M059J (cell line): ENCODE measurements at regions not wholly inside any gene's neighbourhood (a gene's known extent, or its start where the extent isn't known, plus 50 kb on each side); places are given as distances from the start of the nearest gene placed in this dataset.
A peak's percentile ranks its signal among the peaks of the same experiment; 100 is the strongest.
"Not testable (repeated sequence)": the region's sequence is repeated elsewhere in the genome, so short reads cannot be mapped to it uniquely, and the experiment has no call there.

Source experiments
- DNase-seq: peaks from one replicate; pipeline ENCODE4 v3.0.0-alpha.2; 2012; ENCODE audit warnings: low read depth

DNA sequence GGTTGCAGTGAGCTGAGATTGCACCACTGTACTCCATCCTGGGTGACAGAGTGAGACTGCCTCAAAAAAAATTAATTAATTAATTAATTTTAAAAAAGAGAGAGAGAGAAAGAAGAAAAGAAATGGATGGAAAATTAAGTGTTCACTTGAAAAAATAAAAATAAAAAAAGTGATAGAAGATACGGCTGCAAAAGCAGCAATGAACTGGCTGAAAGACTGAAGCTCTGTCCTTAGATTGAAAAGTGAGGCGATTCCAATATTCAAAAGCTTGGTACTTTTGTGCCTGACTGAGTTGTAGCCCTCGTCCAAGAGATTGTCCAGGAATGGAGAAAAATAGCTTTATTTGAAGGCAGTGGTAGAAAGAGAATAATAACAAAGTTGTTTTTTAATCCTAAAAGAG is 154.6 kb downstream of the ADSS2 start:
- no peak for DNase-seq

DNA sequence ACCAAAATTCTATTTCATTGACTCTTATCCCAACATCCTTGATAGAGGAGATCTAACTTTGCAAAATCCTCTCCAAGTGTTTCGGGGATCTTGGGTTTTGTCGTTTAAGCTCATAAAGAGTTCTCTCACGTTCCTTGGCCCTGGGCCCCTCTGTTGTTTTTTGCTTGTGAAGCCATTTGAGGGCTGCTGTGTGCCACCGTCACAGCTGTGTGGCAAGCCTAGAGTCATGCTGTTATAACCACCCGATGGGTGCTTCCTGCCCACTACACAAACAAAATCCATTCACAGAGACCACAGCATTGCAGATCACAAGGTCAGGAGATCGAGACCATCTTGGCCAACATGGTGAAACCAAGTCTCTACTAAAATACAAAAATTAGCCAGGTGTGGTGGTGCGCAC is 154.1 kb downstream of the ADSS2 start:
- no peak for DNase-seq

GRCh38 chr1:244300029-244300375 is 151.7 kb downstream of the ADSS2 start:
- DNase-seq: not testable (repeated sequence)

DNA sequence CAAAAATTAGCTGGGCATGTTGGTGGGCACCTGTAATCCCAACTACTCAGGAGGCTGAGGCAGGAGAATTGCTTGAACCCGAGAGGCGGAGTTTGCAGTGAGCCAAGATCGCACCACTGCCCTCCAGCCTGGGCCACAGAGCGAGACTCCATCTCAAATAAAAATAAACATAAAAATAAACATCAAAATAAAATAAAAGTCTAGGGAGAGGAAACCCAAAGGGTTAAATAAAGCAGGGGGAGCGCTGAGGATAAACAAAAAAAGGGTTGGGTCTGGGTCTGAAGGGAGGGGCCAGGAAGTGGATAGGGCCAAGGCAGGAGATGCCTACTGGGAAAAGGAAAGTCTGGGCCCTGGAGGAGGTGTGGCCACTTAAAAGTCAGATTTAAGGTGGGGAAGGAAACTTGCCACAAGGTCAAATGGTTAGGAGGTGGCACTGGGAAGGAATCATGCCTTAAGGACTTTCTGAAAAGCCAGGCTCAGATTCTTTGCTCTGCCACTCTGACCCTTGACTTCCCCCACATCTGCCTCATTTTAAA is 150.0 kb downstream of the ADSS2 start:
- DNase-seq: no peak

DNA sequence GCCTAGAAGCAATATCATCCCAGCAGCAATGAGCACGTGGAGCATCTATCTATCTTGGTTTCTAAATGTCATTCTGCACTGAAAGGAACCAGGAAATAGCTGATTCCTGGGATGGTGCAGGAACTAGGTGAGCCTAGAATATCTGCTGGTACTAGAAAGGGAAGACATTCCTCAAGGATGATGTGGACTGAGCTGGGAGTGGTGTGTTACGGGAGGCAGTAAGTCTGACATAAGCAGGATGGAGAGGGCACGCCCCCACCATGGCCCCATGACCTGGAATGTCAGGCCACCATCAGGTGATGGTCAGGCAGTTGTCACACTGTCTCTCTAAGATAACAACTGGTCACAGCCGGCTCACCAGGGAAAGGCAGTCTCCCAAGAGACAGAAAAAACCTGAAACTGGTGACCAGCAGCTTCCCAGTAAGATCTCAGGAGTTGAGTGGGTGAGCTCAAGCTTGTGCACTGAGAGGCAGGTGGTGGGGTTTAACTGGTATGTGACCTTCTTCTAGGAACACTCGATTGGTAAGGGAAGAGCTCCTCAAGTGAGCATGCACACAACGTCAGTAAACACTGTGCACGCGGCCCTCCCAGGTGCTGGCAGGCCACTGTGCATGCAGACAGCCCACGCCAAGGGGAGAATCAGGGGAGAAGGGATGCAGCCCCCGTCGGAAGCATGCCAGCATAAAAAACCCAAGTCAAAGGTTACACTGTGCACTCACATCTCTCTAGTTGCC is 148.7 kb downstream of the ADSS2 start:
- DNase-seq: peak; percentile 77

- no peak for DNase-seq
Observed at GRCh38 chr1:244303610-244303969, 148.1 kb downstream of the ADSS2 start.

DNA sequence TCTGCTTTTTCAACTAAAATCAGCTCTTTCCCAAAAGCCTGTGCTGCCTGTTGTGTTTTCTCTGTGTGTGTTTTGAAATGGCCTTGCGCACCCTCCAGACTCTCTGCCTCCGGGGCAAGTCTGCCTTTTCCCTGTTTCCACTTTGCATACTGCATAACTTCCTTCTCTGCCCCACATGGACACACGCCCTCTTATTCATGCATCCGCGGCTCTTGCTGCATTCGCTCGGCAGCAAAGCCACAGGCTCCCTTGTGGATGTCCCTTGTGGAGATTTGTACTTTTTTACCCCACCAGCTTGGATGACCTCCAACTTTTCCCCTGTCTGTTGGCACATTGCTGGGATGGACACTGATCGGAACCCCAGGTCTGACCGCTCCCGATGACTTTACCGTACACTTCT is 147.6 kb downstream of the ADSS2 start:
- peak; percentile 20 for DNase-seq

DNA sequence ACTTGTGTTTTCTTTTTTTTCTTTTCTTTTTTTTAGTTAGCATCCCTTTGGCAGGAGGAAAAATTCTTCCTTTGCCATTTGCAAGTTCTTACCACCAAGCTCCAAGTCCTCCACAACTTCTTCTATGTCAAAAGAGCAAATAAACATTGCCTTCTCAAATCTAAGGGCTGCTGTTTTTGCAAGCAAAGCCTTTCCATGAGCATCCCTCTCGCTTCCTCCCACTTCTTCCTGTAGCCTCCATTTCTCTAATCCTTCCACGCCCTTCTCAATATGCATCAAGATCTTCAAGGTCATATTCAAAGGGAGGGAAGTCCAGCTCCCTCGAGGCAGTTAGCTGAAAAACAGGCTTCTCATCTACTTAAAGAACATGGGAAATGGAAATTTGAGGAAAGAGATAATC is 147.1 kb downstream of the ADSS2 start:
- DNase-seq: no peak

DNA sequence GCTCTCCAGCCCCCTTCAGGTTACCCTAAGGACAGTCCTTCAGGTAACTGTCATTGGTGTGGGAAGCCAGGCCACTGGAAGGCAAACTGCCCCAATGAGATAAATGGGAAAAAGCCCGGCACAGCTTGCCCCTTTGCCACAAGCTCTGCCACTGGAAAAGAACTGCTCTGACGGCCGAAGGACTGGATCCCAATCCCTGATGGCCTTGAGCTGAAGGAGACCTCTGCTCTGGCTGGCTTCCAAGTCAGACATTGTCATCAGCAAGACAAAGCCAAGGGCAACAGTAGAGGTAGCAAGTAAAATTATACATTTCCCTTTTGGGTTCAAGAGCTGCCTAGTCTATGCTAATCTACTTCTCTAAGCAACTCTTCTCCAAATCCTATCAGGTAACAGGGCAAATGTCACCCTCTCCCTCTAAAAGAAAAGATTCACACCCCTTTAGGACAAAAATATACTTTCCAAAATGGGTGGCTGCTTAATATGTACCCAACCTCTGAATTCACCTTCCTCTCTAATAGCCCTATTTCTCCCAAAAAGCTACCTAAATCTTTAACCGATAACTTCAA is 145.8 kb downstream of the ADSS2 start:
- no peak for DNase-seq

DNA sequence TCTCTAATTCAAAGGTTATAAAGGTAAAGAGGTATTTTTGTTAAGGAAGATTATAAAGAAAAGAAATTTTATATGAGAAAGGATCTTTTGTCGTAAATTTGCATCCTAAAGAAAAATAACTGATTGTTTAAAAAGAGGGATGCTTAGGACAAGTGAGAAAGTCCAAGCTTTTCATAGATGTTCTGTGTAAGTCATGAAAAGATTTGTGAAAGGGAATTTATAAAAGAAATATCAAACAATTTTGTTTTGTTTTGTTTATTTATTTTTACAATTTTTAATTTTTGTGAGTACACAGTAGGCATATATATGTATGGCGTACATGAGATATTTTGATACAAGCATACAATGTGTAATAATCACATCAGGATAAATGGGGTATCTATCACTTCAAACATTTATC is 145.2 kb downstream of the ADSS2 start:
- no peak for DNase-seq

GRCh38 chr1:244309191-244309590 is 142.5 kb downstream of the ADSS2 start:
- not testable (repeated sequence) for DNase-seq

GRCh38 chr1:244311784-244312532 is 139.8 kb downstream of the ADSS2 start:
- DNase-seq: no peak

GRCh38 chr1:244313346-244313745 is 138.4 kb downstream of the ADSS2 start:
- DNase-seq: no peak

DNA sequence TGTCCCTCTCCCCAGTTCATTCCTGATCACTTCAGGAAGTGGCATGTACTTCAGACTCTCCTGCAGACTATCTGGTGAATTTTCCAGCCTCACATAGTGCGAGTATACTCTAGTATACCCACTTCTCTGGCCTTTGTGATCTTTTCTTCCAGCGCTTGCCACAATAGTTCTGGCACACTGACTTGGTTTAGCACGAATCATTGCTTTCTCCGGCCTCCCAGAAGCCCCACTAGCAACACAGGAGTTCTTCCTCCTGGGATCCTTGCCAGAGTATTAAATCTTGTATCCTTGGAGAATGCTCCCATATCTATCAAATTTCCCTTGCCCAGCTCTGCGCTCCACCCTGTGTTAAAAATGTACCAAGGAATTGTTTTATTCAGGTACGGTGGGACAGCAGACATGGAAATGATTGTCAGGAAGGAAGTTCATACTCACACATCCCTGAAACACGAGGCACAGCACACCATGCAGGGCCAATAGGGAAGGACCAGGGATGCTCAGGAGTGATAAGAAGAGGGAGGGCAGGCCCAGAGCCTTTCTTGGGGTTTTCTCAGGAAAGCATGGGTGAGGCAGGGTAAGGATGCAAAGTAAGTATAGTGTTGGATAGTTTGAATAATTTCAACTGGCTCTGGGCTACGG is 136.7 kb downstream of the ADSS2 start:
- no peak for DNase-seq

DNA sequence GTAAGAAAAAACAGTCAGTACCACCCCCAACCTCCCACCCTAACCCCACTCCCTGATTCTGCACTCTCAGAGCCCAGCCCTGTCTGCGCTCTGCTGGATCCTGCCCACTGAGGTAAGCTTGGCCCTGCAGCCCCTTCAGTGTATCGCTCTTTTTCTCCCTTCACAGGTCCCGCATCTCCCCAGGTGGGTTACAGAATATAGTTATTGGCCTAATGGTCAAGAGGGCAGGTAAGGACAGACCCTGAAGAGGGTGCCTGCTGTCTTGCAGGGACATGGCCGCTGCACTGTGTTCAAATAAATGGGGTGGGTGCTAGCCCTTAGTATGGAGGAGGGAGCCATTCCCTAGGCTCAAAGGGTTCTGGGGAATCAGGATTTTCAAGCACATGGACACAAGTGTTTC is 135.7 kb downstream of the ADSS2 start:
- DNase-seq: no peak

GRCh38 chr1:244316407-244316806 is 135.3 kb downstream of the ADSS2 start:
- peak; percentile 41 for DNase-seq

DNA sequence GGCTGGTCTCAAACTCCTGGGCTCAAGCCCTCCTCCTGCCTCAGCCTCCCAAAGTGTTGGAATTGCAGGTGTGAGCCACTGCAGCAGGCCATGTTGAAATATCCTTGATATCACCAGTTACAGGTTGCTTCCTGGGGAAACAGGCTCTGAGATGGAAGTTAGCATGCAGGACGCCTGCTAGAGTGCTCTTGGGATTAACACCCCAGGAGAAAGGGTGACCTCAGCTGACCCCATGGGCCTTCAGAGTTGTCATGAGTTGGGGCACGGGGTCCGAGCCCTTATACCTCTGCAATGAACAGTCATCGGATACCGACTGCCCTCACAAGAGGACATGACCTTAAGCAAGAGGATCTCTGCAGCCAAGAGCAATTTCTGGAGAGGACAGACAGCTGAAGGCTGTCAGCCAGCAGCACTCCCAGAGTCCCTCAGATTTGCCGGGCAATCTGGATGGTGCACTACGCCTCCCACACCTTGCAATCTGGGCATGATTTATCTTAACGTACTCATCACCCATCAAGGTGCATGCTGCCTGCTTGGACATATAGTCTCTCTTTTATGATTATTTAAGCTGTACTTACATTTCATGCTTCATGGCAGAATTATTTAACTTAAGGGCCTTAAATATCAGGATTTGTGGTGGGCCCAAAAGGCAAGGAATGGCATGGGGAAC is 134.6 kb downstream of the ADSS2 start:
- no peak for DNase-seq

DNA sequence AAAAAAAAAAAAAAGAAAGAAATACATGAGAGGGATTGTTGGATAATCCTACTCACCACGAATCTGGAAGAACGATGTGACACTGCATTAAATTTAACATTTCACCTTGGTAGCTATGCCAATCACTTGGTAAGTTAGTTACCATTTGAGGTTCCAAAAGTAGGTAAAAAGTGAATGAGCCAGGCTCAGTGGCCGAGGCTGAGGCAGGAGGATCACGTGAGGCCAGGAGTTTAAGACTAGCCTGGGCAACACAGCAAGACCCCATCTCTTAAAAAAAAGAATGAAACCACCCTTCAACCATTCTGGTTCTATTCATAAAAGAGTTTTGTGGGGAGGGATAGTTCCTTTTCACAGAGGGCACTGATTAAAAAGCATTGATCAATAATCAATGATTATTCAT is 133.6 kb downstream of the ADSS2 start:
- no peak for DNase-seq

- DNase-seq: no peak
Observed at GRCh38 chr1:244318512-244318911, 133.2 kb downstream of the ADSS2 start.

DNA sequence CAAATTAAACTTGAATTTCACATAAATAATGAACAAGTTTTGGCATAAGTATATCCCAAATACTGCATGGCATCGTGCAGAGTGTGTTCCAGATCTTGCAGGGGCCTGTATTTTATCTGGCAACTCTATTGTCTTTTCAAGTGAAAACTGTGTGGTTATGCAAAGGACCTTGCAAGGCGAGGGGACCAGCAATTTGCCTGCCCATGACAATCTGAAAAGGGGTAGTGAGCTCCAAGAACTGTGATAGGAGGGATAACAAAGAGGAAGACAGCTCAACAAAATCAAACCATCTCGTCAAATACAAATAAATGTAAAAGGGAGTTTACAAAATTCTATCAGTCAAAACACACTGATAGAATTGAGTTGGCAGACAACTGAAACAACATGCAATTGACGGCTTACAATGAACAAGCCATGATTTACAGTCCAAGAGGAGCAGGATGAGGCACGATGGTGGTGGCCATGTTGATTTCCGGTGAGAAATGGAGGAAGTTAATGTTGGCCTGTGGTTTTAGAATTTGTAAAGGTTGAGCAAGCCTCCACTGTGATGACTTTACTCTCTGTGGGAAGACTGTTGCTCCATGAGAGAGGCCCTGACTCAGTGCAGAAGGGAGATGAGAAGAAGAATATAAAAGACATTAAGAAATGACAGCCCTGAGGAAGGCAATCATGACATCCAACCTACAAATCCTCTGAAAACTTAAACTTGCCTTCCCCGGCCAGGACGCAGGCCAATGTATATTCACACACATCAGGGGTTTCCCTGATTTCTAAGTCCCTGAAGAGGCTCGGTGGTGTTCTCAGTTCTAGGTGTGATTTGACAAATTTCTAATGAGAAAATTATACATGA is 132.2 kb downstream of the ADSS2 start:
- DNase-seq: peak; percentile 89

DNA sequence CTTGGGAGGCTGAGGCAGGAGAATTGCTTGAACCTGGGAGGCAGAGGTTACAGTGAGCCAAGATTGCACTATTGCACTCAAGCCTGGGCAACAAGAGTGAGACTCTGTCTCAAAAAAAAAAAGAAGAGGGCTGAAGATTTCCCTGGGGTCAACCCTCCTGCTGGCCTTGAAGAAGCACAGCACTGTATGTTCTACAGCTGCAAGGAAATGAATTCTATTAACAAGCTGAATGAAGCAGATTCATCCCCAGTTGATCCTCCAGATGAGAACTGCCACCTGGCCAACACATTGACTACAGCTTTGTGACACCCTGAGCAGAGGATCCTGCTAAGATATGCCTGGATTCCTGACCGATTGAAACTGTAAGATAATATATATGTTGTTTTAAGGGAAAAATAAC is 129.5 kb downstream of the ADSS2 start:
- no peak for DNase-seq
